ENCODE measurements at regions not wholly inside any gene's neighbourhood (a gene's known extent, or its start where the extent isn't known, plus 50 kb on each side); places are given as distances from the start of the nearest gene placed in this dataset.

- no peak for DNase-seq
Measured at GRCh38 chr11:112469376-112469775, 208.7 kb upstream of the PLET1 start.

DNA sequence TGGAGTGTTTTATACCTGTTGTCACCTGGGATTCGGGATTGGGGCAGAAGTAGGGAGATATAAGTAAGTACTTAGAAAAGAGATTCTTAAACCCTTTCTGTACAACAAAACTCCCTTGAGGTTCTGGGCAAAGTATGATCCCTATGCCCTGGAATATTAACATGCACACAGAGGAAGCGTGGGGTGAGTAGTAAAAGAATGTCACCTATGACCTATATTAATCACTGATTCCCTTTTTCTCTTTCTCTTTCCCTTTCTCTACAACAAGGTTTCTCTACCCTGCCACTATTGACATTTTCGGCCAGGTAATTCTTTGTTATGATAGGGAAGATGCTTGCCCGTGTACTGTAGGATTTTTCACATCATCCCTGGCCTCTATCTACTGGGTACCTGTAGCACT lies 209.7 kb upstream of the PLET1 start:
- no peak for DNase-seq

- DNase-seq = no peak
Measured at GRCh38 chr11:112471731-112472130, 211.1 kb upstream of the PLET1 start.

- no peak for DNase-seq
Measured at GRCh38 chr11:112477152-112477551, 216.5 kb upstream of the PLET1 start.

DNA sequence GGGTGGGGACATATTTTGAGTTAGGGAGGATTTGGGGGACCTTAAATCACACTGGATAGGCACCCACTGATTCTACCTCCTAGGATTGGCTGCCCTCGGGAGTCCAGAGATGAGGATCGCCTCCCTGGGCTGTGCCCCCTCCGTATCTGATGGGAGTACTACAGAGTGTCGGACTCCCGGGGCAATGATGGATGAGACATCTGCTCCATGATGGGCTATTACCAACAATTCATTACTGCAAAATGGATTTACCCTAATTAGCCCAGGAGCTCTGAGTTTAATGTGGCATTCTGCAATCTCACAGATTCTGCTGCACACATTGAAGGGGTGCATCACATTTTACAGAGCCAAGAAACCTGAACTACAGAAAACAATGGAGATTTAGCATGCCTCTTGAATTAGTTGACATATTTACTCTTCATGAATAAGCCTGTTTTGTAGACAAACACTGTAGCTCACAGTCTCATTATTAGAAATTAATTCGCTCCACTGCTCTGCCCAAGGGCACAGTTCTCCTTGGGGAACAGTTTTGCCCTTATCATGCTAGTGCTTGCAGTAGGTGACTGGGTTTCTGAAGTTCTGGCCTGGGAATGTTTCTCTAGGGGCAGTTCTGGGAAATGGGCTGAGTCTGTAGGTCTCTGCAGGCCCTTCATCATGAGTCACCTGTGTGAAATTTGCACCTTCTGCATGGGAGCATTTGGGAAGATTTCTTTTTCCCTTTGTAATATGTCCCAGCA lies 217.1 kb upstream of the PLET1 start:
- DNase-seq = no peak

DNA sequence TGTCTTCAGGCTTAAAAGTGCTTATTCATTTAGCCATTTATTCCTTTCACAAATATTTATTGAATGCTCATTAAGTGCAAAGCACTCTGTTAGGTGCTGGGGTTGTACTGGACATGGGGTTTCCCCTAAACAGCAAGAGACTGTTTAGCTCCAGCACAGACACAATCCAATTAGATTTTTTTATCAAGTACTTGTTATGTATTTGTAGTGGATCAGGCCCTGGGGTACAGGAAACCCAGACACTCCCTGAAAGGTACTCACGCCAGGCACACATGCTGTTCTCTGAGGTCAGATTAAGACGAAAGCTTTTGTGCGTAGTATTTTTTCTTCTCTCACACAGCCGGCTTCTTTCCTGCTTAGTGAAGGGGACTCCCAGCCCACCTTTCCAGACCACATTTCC lies 218.1 kb upstream of the PLET1 start:
- DNase-seq = no peak

- DNase-seq = no peak
Measured at GRCh38 chr11:112481431-112481830, 220.8 kb upstream of the PLET1 start.

GRCh38 chr11:112481893-112482292 lies 221.2 kb upstream of the PLET1 start:
- no peak for DNase-seq

DNA sequence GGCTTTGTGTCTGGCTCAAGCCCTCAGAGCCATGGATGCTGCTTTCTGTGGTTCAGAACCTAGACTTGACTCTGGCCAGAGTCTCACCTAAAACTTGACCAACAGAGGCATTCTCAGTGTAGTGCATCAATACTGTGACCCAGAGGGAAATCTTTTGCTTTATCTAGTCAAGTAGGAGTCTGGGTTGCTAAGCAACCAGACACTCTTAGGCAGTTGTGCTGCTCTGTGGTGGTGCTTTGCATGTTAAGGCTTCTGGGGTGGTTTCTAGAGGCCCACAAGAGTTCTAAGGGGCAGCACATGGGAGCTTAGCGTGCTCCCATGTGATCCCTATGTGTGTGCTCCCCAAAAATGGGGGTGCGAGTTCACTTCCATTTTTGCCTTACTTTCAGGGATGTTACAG lies 224.6 kb upstream of the PLET1 start:
- DNase-seq = no peak

- DNase-seq = no peak
Measured at GRCh38 chr11:112497826-112498225, 237.2 kb upstream of the PLET1 start.

- DNase-seq = no peak
Measured at GRCh38 chr11:112498701-112499100, 238.0 kb upstream of the PLET1 start.

GRCh38 chr11:112499153-112499880 lies 238.7 kb upstream of the PLET1 start:
- DNase-seq = peak; percentile 9 to 72

- DNase-seq = no peak
Measured at GRCh38 chr11:112499881-112500204, 239.2 kb upstream of the PLET1 start.

GRCh38 chr11:112503410-112503809 lies 242.8 kb upstream of the PLET1 start:
- DNase-seq = no peak

DNA sequence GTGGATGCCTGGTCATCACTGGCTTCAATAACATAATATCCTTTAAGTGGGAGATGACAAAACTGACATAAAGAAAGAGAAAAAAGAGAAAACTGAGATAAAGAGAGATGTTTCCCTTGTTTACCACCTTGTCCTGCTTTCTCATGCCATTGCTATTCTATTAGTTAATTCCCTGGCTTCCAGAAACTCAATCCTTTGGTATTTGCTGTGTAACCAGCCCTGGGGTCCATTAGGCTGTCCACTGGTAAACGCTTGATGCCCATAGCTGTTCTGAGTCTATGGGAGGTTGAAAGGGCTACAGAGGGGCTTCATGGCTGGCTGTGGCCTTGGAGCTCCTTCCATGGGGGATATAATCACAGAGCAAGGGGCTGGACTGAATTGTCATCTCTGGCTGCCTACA lies 243.4 kb upstream of the PLET1 start:
- no peak for DNase-seq

DNA sequence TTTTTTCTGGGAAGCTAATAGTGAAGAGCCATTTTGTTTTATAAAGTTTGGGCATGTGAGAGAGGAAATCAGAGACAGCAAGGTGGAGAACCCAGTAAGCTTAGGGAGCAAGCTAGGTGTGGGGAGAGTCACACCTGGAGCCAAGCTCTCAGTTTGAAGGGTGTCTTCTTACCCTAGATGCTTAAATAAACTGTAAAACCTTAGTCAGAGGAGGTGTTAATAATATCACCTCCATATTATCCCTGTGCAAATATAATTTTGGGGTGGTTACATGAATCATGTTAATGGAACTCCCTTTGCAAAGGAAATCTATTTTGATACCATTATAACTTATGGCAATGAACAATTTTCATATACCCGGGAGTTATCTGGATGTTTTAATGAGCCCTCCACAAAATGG lies 246.2 kb upstream of the PLET1 start:
- no peak for DNase-seq

- no peak for DNase-seq
Measured at GRCh38 chr11:112507281-112507680, 246.6 kb upstream of the PLET1 start.

- no peak for DNase-seq
Measured at GRCh38 chr11:112508750-112509149, 248.1 kb upstream of the PLET1 start.

- peak in 1 of 2 donors; percentile 9 for DNase-seq
Measured at GRCh38 chr11:112509300-112509699, 248.6 kb upstream of the PLET1 start.

GRCh38 chr11:112511271-112511670 lies 250.6 kb upstream of the PLET1 start:
- DNase-seq = no peak

DNA sequence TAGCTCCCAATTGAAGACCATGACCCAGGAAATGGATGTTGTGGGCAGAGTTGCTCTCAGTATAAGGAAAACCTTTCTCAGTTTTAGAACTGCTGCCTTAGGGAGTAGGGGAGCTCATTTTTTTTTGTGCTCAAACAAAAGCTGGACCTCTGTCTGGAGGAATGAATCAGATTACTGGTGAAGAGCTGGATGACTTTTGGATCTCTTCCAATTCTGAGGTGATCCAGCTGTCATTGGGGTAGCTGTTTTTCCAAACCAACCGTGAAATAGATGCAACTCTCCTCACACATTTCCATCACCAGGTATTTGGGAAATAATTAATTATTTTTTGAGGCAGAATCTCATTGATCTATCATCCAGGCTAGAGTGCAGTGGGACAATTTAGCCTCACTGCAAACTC lies 251.3 kb upstream of the PLET1 start:
- no peak for DNase-seq

GRCh38 chr11:112513417-112513816 lies 252.8 kb upstream of the PLET1 start:
- DNase-seq = no peak

DNA sequence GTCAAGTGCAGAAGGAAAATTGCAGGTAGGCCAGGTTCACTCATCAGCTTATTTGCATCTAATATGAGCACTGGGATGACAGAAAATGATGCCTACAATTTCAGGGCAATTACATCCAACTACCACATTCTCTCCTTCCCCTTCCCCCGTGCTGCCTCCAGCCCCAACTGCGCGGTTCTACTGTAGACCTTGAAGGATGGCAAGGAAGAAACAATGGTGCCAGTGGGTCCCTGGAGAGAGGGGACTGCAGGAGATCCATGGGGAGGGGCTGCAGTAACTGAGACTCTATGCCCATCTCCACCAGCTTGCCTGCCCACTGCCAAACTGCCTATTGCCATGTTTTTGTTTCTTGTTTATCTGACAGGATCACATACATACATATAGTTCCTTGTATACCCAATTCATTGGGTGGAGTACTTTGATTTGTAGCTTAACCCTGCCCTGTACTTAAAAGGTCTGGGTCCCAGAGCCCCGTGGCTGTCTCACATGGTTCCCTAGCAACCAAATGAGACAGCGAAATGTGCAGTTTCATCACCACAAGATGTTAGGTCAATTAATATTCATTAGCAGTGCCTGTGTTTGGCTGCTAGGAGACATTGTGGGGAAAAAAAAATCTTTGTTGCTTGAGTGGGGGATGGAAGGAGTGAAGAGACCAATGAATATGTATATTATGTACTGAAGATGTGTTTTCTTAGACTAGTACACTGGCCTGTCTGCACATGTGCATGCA lies 253.5 kb upstream of the PLET1 start:
- DNase-seq = no peak

DNA sequence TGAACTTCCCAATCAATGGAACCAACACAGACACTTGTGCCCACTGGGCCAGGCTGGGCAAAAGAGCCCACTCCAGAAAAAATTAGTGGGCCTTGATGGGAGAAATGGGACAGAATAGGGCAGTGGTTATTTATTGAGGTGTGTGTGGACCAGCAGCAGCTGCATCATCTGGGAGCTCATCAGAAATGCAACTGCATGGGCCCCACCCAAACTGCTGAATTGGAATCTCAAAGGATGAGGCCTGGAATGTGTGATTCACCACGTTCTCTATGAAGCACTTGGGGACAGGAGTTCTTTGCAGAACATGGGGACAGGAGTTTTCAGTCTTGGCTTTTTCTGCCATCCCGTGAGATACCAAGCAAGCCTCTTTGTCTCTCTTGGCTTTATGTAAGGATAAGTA lies 255.6 kb upstream of the PLET1 start:
- DNase-seq = no peak
